Tibial nerve (tissue), 4 donors: ENCODE measurements at regions not wholly inside any gene's neighbourhood (a gene's known extent, or its start where the extent isn't known, plus 50 kb on each side); places are given as distances from the start of the nearest gene placed in this dataset.

Source experiments
- DNase-seq, 2 donors: peaks; one replicate each; pipeline ENCODE4 v3.0.0-alpha.2; 2019; ENCODE audit warnings: low spot score in 2 of 2
- H3K27ac ChIP-seq, 4 donors: fragments of 200-600 bp; sonication (generic) in 3 of 4; one replicate each; pipeline ENCODE4 v1.5.1; 2017 to 2019; ENCODE audit warnings: mild to moderate bottlenecking in 1 of 4
- H3K27me3 ChIP-seq, 2 donors: fragments of 200-600 bp; sonication (generic) in 1 of 2; one replicate each; pipeline versions ENCODE4 v1.5.1 to v1.6.0; 2017 to 2019
- H3K36me3 ChIP-seq, 3 donors: fragments of 200-600 bp; sonication (generic); one replicate each; pipeline ENCODE4 v1.5.1; 2018 to 2019
- H3K4me1 ChIP-seq, 4 donors: fragments of 200-600 bp; sonication (generic) in 3 of 4; one replicate each; pipeline ENCODE4 v1.5.1; 2017 to 2019
- H3K4me3 ChIP-seq, 4 donors: fragments of 200-600 bp; sonication (generic) in 3 of 4; one replicate each; pipeline ENCODE4 v1.5.1; 2017 to 2019; ENCODE audit warnings: mild to moderate bottlenecking in 1 of 4, moderate library complexity in 1 of 4
- H3K9me3 ChIP-seq, 4 donors: fragments of 200-600 bp; sonication (generic) in 3 of 4; one replicate each; pipeline ENCODE4 v1.5.1; 2017 to 2019
- EP300 ChIP-seq, 2 donors: sonication (generic); formaldehyde crosslinking; IDR thresholded peaks; one replicate each; pipeline ENCODE4 v1.6.1; 2017; ENCODE audit warnings: antibody characterized with exemption in 2 of 2, mild to moderate bottlenecking in 1 of 2
- POLR2A ChIP-seq, 2 donors: fragments of 450-650 bp; IDR thresholded peaks; one replicate each; pipeline ENCODE4 v1.6.1; 2017; ENCODE audit warnings: antibody characterized with exemption in 2 of 2, mild to moderate bottlenecking in 2 of 2, moderate library complexity in 2 of 2
- WGBS, 2 donors: methylation state at CpG; one replicate each; pipeline ENCODE4 v1.1.5; 2018; 5-methylcytosine and 5-hydroxymethylcytosine counted together
- TF ChIP-seq, protein P1 (sequence below), 5 experiments: fragments of 200-600 bp in 3 of 5; fragments of 450-650 bp in 2 of 5; sonication (generic) in 3 of 5; IDR thresholded peaks; one replicate each; pipeline ENCODE4 v1.5.1; 2016 to 2019; ENCODE audit warnings: antibody characterized with exemption in 5 of 5, mild to moderate bottlenecking in 3 of 5, moderate library complexity in 2 of 5

GRCh38 chr3:10669490-10670048 is 146.5 kb upstream of the SLC6A11 start:
- no peak for TF ChIP-seq POLR2A (IDR thresholded peaks at IDR 0.05)
- TF ChIP-seq EP300 (IDR thresholded peaks at IDR 0.05): no peak
- TF ChIP-seq, protein P1, sequence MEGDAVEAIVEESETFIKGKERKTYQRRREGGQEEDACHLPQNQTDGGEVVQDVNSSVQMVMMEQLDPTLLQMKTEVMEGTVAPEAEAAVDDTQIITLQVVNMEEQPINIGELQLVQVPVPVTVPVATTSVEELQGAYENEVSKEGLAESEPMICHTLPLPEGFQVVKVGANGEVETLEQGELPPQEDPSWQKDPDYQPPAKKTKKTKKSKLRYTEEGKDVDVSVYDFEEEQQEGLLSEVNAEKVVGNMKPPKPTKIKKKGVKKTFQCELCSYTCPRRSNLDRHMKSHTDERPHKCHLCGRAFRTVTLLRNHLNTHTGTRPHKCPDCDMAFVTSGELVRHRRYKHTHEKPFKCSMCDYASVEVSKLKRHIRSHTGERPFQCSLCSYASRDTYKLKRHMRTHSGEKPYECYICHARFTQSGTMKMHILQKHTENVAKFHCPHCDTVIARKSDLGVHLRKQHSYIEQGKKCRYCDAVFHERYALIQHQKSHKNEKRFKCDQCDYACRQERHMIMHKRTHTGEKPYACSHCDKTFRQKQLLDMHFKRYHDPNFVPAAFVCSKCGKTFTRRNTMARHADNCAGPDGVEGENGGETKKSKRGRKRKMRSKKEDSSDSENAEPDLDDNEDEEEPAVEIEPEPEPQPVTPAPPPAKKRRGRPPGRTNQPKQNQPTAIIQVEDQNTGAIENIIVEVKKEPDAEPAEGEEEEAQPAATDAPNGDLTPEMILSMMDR (IDR thresholded peaks at IDR 0.05): no peak
- Histone ChIP-seq H3K4me1 (no peaks in the 10 kb centered on the region), H3K27me3 (no peaks in the 10 kb centered on the region), H3K9me3 (no peaks in the 10 kb centered on the region), H3K4me3 (no peak overlapping the region), H3K27ac (no peak overlapping the region), H3K36me3 (no peaks in the 10 kb centered on the region)
- WGBS, 2 donors: 67 to 72% methylated on average over 6 of the region's 6 CpGs
- no peak for DNase-seq

DNA sequence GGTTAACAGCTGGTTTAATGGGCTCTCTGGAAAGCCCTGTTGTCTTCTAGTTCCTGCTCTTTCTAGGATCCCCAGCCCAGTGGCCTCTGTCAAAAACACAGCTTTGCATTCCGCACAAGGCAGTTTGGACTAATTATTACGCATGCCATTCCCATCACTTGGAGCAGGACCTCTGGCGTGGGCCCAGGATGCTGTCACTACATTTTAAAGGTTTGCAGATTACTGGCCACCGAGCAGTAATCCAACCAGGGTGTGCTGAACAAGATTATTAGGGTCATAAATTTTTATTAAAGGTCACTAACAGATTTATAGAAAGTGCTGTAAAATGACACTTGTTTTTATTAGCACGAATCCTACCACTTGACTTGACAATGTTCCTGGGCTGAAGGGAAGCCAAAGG is 143.6 kb upstream of the SLC6A11 start:
- TF ChIP-seq, protein P1 (IDR thresholded peaks at IDR 0.05): no peak
- TF ChIP-seq POLR2A (IDR thresholded peaks at IDR 0.05) (no peak), EP300 (IDR thresholded peaks at IDR 0.05) (no peak)
- DNase-seq: no peak
- WGBS, 2 donors: 14 to 26% methylated on average over 5 of the region's 5 CpGs

GRCh38 chr3:10674578-10674977 is 141.4 kb upstream of the SLC6A11 start:
- 49 to 62% methylated on average over 3 of the region's 3 CpGs for WGBS, 2 donors
- Histone ChIP-seq H3K36me3 (no peaks in the 10 kb centered on the region), H3K27me3 (no peaks in the 10 kb centered on the region), H3K4me1 (no peaks in the 10 kb centered on the region), H3K27ac (no peak overlapping the region), H3K4me3 (no peak overlapping the region), H3K9me3 (no peaks in the 10 kb centered on the region)
- TF ChIP-seq, protein P1 (IDR thresholded peaks at IDR 0.05): no peak
- no peak for TF ChIP-seq EP300 (IDR thresholded peaks at IDR 0.05)
- no peak for DNase-seq

More for the DNA sequence above, 143.6 kb upstream of the SLC6A11 start:
- H3K4me1 ChIP-seq: no peaks in the 10 kb centered on the region
- no peaks in the 10 kb centered on the region for H3K9me3 ChIP-seq
- no peak overlapping the region for H3K27ac ChIP-seq
- H3K27me3 ChIP-seq: no peaks in the 10 kb centered on the region
- no peaks in the 10 kb centered on the region for H3K36me3 ChIP-seq
- no peak overlapping the region for H3K4me3 ChIP-seq

GRCh38 chr3:10676905-10677304 is 139.1 kb upstream of the SLC6A11 start:
- no peak overlapping the region for H3K4me3 ChIP-seq
- WGBS, 2 donors: 79 to 90% methylated on average over 1 of the region's 1 CpG
- no peak for DNase-seq
- H3K27ac ChIP-seq: no peak overlapping the region
- H3K4me1 ChIP-seq: no peaks in the 10 kb centered on the region
- no peaks in the 10 kb centered on the region for H3K9me3 ChIP-seq
- H3K27me3 ChIP-seq: no peaks in the 10 kb centered on the region
- TF ChIP-seq EP300 (IDR thresholded peaks at IDR 0.05) (no peak), POLR2A (IDR thresholded peaks at IDR 0.05) (no peak)
- TF ChIP-seq, protein P1 (IDR thresholded peaks at IDR 0.05): no peak
- H3K36me3 ChIP-seq: no peaks in the 10 kb centered on the region

DNA sequence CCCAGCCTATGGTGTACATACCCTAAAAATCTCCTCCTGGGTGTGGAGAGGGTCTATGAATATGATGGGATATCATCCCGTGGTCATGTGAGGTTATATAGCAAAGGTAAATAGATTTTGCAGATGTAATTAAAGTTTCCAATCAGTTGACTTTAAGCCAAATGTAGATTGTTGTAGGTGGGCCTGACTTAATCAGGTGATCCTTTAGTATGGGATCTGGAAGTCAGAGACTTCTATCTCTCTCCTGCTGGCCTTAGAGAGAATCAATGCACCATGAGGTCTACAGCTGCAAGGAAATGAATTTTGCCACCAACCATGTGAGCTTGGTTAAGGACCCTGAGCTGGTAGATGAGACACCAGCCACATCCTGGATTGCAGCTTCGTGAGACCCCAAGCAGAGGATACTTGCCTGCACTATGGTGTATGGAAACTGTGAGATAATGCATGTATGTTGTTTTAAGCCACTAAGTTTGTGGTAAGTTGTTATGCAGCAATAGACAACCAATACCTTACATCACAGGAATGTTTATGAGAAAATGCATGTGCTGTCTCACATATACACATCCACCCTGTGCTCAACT is 137.1 kb upstream of the SLC6A11 start:
- TF ChIP-seq EP300 (IDR thresholded peaks at IDR 0.05) (no peak), POLR2A (IDR thresholded peaks at IDR 0.05) (no peak)
- TF ChIP-seq, protein P1 (IDR thresholded peaks at IDR 0.05): no peak
- no peaks in the 10 kb centered on the region for H3K36me3 ChIP-seq
- WGBS, 2 donors: 61 to 70% methylated on average over 2 of the region's 2 CpGs
- H3K27me3 ChIP-seq: no peaks in the 10 kb centered on the region
- H3K9me3 ChIP-seq: no peaks in the 10 kb centered on the region
- no peak overlapping the region for H3K4me3 ChIP-seq
- no peaks in the 10 kb centered on the region for H3K4me1 ChIP-seq
- H3K27ac ChIP-seq: no peak overlapping the region
- DNase-seq: no peak
